ENCODE measurements at regions not wholly inside any gene's neighbourhood (a gene's known extent, or its start where the extent isn't known, plus 50 kb on each side); places are given as distances from the start of the nearest gene placed in this dataset.

GRCh38 chr3:104281713-104282112, 1085.0 kb upstream of the ALCAM start:
- TF ChIP-seq SP1 (IDR thresholded peaks at IDR 0.05; ENCODE audit: low read depth, low read length) (no peak), EP300 (IDR thresholded peaks at IDR 0.05; ENCODE audit: borderline replicate concordance in 1 of 2, low read depth in 2 of 2, low read length in 2 of 2) (no peak), RAD21 (IDR thresholded peaks at IDR 0.05 in 1 of 2, conservative IDR thresholded peaks at IDR 0.05 in 1 of 2; ENCODE audit: low read depth in 2 of 2, low read length in 2 of 2) (no peak), CTCF (IDR thresholded peaks at IDR 0.05; ENCODE audit: control extremely low read depth in 1 of 3, insufficient read depth in 1 of 3, low read depth in 1 of 3, low read length in 3 of 3) (no peak), KDM1A (IDR thresholded peaks at IDR 0.05; ENCODE audit: borderline replicate concordance, low read length) (no peak), CEBPB (IDR thresholded peaks at IDR 0.05; ENCODE audit: low read depth, low read length) (no peak), POU5F1 (IDR thresholded peaks at IDR 0.05; ENCODE audit: low read depth, low read length) (no peak), CHD1 (IDR thresholded peaks at IDR 0.05; ENCODE audit: low read depth, low read length) (no peak)
